IMR-90 (cell line): ENCODE measurements at regions not wholly inside any gene's neighbourhood (a gene's known extent, or its start where the extent isn't known, plus 50 kb on each side); places are given as distances from the start of the nearest gene placed in this dataset.
"Not testable (repeated sequence)": the region's sequence is repeated elsewhere in the genome, so short reads cannot be mapped to it uniquely, and the experiment has no call there.

Experiments used
- MAZ ChIP-seq: IDR thresholded peaks from 2 replicates; pipeline ENCODE4 v1.6.1; 2012; ENCODE audit warnings: low read depth, mild to moderate bottlenecking, low read length, improper control_type of control experiment, moderate library complexity, borderline replicate concordance
- MXI1 ChIP-seq: IDR thresholded peaks from 2 replicates; pipeline ENCODE4 v1.6.1; 2012; ENCODE audit warnings: low read depth, mild to moderate bottlenecking, low read length, moderate library complexity, borderline replicate concordance
- POLR2A ChIP-seq: IDR thresholded peaks from 2 replicates; pipeline ENCODE4 v1.6.1; 2012; ENCODE audit warnings: mild to moderate bottlenecking, low read depth, low read length
- TF ChIP-seq, protein P1 (sequence below): conservative IDR thresholded peaks from 2 replicates; pipeline ENCODE4 v1.5.1; 2012; ENCODE audit warnings: mild to moderate bottlenecking, low read depth, low read length, improper control_type of control experiment

DNA sequence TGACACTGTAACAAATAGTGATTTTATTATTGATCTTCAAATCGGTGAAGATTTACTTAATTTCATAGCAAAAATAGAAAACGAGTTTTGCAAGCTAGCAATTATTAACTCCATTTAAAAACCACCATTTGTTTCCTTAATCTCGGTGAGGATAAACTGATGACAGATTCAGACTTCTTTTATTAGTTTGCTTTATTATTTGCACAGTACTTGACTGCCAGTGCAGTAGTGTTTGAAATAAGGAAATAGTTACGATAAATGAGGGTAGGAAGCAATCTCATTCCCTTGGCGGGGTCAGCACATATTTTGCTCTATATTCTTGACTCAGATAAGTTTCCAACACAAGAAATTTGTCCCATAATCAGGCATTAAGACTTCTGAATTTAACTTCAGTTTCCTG is 161.7 kb upstream of the PLGLB1 start:
- TF ChIP-seq, protein P1, sequence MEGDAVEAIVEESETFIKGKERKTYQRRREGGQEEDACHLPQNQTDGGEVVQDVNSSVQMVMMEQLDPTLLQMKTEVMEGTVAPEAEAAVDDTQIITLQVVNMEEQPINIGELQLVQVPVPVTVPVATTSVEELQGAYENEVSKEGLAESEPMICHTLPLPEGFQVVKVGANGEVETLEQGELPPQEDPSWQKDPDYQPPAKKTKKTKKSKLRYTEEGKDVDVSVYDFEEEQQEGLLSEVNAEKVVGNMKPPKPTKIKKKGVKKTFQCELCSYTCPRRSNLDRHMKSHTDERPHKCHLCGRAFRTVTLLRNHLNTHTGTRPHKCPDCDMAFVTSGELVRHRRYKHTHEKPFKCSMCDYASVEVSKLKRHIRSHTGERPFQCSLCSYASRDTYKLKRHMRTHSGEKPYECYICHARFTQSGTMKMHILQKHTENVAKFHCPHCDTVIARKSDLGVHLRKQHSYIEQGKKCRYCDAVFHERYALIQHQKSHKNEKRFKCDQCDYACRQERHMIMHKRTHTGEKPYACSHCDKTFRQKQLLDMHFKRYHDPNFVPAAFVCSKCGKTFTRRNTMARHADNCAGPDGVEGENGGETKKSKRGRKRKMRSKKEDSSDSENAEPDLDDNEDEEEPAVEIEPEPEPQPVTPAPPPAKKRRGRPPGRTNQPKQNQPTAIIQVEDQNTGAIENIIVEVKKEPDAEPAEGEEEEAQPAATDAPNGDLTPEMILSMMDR = not testable (repeated sequence)
- TF ChIP-seq MAZ, POLR2A, MXI1: not testable (repeated sequence)
